ENCODE measurements at regions not wholly inside any gene's neighbourhood (a gene's known extent, or its start where the extent isn't known, plus 50 kb on each side); places are given as distances from the start of the nearest gene placed in this dataset.
"Not testable (repeated sequence)": the region's sequence is repeated elsewhere in the genome, so short reads cannot be mapped to it uniquely, and the experiment has no call there.

- not testable (repeated sequence) for TF ChIP-seq POLR2A (IDR thresholded peaks at IDR 0.05; ENCODE audit: insufficient read depth in 1 of 2, low read depth in 2 of 2, low read length in 2 of 2); ZNF687 (CRISPR knock-in tag; IDR thresholded peaks at IDR 0.05); CTCF (CRISPR knock-in tag; IDR thresholded peaks at IDR 0.05)
Observed at GRCh38 chr17:26885244-26885970, 408.5 kb upstream of the WSB1 start.
